ENCODE measurements at regions not wholly inside any gene's neighbourhood (a gene's known extent, or its start where the extent isn't known, plus 50 kb on each side); places are given as distances from the start of the nearest gene placed in this dataset.

- no peak for TF ChIP-seq CTCF (IDR thresholded peaks at IDR 0.05; ENCODE audit: low read depth, low read length)
- no peak for TF ChIP-seq EZH2phosphoT487 (IDR thresholded peaks at IDR 0.05; ENCODE audit: low read depth)
Observed at GRCh38 chr3:117920253-117920898, 1114.3 kb downstream of the IGSF11 start.

Data from OCI-LY3 (cell line).